ENCODE measurements at regions not wholly inside any gene's neighbourhood (a gene's known extent, or its start where the extent isn't known, plus 50 kb on each side); places are given as distances from the start of the nearest gene placed in this dataset.

DNA sequence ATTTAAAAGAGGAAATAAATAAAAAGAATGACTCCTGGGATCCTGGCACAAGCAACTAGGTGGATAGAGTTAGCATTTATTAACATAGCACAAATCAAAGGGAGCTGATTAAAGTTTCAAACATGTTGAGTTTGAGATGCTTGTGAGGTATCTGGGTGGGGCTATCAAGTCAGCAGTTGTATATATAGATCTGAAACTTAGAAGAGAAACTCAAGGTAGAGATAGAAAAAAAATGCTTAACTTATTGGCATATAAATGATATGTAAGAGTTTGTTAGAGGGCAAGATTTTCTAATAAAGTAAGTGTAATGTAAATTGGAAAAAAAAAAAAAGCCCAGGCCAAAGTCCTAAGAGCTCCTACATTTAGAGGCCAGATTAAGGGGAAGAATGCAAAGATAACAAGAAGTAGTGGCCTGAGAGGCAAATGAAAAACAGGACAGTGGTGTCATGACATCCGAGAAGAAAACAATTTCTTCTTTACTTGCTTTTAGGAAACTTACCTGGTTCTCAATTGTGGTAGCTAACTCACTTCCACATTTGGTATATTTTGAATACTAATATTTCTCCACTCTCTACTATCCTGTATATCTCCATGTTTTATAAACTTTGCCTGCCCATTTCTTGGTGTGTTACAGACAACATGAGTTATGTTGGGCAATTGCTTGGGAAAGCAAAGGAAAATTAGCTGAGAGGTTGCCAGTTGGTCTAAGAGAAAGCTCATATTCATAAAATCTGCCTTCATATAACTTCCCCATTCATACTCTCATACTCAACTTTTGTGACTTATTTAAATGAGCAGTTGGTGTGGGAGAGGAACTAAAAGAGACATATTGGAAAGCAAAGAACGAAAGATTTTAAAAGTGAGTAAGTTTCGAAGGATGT lies 169.2 kb downstream of the PARM1 start:
- intact Hi-C loops (cut with DNase I; ENCODE audit: low total_unique reads) = no loop called here
- H3K4me1 ChIP-seq = no peaks in the 10 kb centered on the region
- no peaks in the 10 kb centered on the region for H3K36me3 ChIP-seq (ENCODE audit: low read depth, missing control alignments)
- no peak for DNase-seq
- no peaks in the 10 kb centered on the region for H3K27me3 ChIP-seq
- WGBS, 2 donors = 56 to 60% methylated on average over 3 of the region's 3 CpGs
- no peak overlapping the region for H3K4me3 ChIP-seq
- H3K9me3 ChIP-seq = no peaks in the 10 kb centered on the region
- no peak overlapping the region for H3K27ac ChIP-seq
- TF ChIP-seq, protein P1, sequence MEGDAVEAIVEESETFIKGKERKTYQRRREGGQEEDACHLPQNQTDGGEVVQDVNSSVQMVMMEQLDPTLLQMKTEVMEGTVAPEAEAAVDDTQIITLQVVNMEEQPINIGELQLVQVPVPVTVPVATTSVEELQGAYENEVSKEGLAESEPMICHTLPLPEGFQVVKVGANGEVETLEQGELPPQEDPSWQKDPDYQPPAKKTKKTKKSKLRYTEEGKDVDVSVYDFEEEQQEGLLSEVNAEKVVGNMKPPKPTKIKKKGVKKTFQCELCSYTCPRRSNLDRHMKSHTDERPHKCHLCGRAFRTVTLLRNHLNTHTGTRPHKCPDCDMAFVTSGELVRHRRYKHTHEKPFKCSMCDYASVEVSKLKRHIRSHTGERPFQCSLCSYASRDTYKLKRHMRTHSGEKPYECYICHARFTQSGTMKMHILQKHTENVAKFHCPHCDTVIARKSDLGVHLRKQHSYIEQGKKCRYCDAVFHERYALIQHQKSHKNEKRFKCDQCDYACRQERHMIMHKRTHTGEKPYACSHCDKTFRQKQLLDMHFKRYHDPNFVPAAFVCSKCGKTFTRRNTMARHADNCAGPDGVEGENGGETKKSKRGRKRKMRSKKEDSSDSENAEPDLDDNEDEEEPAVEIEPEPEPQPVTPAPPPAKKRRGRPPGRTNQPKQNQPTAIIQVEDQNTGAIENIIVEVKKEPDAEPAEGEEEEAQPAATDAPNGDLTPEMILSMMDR (IDR thresholded peaks at IDR 0.05) = no peak
- TF ChIP-seq POLR2A (IDR thresholded peaks at IDR 0.05) = no peak

Small RNA genes lying in the stretch of these regions (small RNA-seq; reads per million reads assigned to genes)
- gene AC093870.1 = 0 reads per million in 2 donors

All from testis (tissue), 2 donors.